OCI-LY3 (cell line): ENCODE measurements at regions not wholly inside any gene's neighbourhood (a gene's known extent, or its start where the extent isn't known, plus 50 kb on each side); places are given as distances from the start of the nearest gene placed in this dataset.

Experiments used
- H2AFZ ChIP-seq: fragments of 200-600, 300-600 bp; shearing (Covaris generic); 2 replicates; pipeline ENCODE4 v1.6.0; 2014; ENCODE audit warnings: antibody characterized with exemption, low read depth, low read length
- H3K27ac ChIP-seq: fragments of 200-600, 300-600 bp; sonication (generic); 2 replicates; pipeline ENCODE4 v1.5.1; 2014; ENCODE audit warnings: mild to moderate bottlenecking, low read length, moderate library complexity, mixed read lengths
- H3K27me3 ChIP-seq: fragments of 200-600, 300-600 bp; sonication (generic); 2 replicates; pipeline ENCODE4 v1.6.1; 2014; ENCODE audit warnings: low read depth, low read length, mixed read lengths
- H3K36me3 ChIP-seq: fragments of 200-600, 300-600 bp; sonication (generic); replicated peaks from 2 replicates; pipeline ENCODE3; 2014; ENCODE audit warnings: low read depth, low read length, mixed read lengths
- H3K4me1 ChIP-seq: fragments of 300-600, 200-600 bp; sonication (generic); 2 replicates; pipeline ENCODE4 v1.6.1; 2014; ENCODE audit warnings: low read length, mixed read lengths
- H3K4me2 ChIP-seq: fragments of 200-600, 300-600 bp; sonication (generic); 2 replicates; pipeline ENCODE4 v1.6.1; 2014; ENCODE audit warnings: low read length, mixed read lengths
- H3K4me3 ChIP-seq: fragments of 300-600, 200-600 bp; sonication (generic); 2 replicates; pipeline ENCODE4 v1.5.1; 2014; ENCODE audit warnings: antibody characterized with exemption, mild to moderate bottlenecking, low read length, moderate library complexity
- H3K79me2 ChIP-seq: fragments of 300-600, 200-600 bp; shearing (Covaris generic); 2 replicates; pipeline ENCODE4 v1.6.1; 2014; ENCODE audit warnings: mild to moderate bottlenecking, low read length, mixed read lengths
- H3K9ac ChIP-seq: fragments of 300-600, 200-600 bp; shearing (Covaris generic); 2 replicates; pipeline ENCODE4 v1.6.0; 2014; ENCODE audit warnings: mild to moderate bottlenecking, low read length, moderate library complexity
- H3K9me3 ChIP-seq: fragments of 200-600, 300-600 bp; shearing (Covaris generic); 2 replicates; pipeline ENCODE4 v1.6.1; 2014; ENCODE audit warnings: low read length, mixed read lengths; ENCODE audit not compliant: insufficient read depth
- H4K20me1 ChIP-seq: fragments of 200-600, 300-600 bp; sonication (generic); 2 replicates; pipeline ENCODE4 v1.6.1; 2016; ENCODE audit warnings: low read length, mixed read lengths; ENCODE audit not compliant: insufficient read depth
- EZH2phosphoT487 ChIP-seq: fragments of 200-600 bp; shearing (Covaris generic); IDR thresholded peaks from 2 replicates; pipeline ENCODE4 v1.6.1; 2018; ENCODE audit warnings: antibody characterized with exemption, mixed run types, low read depth
- TF ChIP-seq, protein P1 (sequence below): fragments of 200-600, 300-600 bp; sonication (generic); IDR thresholded peaks from 2 replicates; pipeline ENCODE4 v1.5.1; 2014; ENCODE audit warnings: antibody characterized with exemption, low read length, low read depth

DNA sequence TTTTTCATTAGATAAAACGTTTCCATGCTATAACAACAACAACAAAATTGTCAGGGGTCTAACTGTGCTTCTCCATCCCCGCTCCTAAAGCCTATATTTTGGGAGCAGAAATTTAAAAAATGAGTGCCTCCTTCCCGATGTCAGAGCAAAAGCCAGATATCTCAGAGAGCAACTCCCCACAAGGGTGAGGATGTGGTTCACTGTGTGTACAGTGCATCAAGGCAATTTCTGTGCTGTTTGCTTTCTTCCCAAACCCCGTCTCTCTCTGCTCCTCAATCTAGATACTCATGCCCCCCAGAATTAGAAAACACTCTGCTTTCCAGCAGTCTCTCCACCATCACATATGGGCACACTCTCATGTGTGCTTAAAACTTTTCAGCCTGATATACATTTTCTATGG lies 76.7 kb upstream of the MBNL1 start:
- H3K4me2 ChIP-seq = peak overlapping the region; percentile 35
- H4K20me1 ChIP-seq = no peaks in the 10 kb centered on the region
- H3K27ac ChIP-seq = 0 out of 2 replicates have a peak overlapping the region, but pooled peaks have one; percentile 2
- H3K27me3 ChIP-seq = no peaks in the 10 kb centered on the region
- H3K4me1 ChIP-seq = peaks cover 53% of the 10 kb centered on the region
- TF ChIP-seq EZH2phosphoT487 = no peak
- TF ChIP-seq, protein P1, sequence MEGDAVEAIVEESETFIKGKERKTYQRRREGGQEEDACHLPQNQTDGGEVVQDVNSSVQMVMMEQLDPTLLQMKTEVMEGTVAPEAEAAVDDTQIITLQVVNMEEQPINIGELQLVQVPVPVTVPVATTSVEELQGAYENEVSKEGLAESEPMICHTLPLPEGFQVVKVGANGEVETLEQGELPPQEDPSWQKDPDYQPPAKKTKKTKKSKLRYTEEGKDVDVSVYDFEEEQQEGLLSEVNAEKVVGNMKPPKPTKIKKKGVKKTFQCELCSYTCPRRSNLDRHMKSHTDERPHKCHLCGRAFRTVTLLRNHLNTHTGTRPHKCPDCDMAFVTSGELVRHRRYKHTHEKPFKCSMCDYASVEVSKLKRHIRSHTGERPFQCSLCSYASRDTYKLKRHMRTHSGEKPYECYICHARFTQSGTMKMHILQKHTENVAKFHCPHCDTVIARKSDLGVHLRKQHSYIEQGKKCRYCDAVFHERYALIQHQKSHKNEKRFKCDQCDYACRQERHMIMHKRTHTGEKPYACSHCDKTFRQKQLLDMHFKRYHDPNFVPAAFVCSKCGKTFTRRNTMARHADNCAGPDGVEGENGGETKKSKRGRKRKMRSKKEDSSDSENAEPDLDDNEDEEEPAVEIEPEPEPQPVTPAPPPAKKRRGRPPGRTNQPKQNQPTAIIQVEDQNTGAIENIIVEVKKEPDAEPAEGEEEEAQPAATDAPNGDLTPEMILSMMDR = no peak
- H3K4me3 ChIP-seq = no peak overlapping the region
- peaks cover 3% of the 10 kb centered on the region; the same call in 1 of the 2 replicates for H3K79me2 ChIP-seq
- H2AFZ ChIP-seq = 0 out of 2 replicates have a peak overlapping the region, but pooled peaks have one; percentile 12
- no peaks in the 10 kb centered on the region for H3K9me3 ChIP-seq
- H3K9ac ChIP-seq = no peak overlapping the region
- H3K36me3 ChIP-seq = no peaks in the 10 kb centered on the region

DNA sequence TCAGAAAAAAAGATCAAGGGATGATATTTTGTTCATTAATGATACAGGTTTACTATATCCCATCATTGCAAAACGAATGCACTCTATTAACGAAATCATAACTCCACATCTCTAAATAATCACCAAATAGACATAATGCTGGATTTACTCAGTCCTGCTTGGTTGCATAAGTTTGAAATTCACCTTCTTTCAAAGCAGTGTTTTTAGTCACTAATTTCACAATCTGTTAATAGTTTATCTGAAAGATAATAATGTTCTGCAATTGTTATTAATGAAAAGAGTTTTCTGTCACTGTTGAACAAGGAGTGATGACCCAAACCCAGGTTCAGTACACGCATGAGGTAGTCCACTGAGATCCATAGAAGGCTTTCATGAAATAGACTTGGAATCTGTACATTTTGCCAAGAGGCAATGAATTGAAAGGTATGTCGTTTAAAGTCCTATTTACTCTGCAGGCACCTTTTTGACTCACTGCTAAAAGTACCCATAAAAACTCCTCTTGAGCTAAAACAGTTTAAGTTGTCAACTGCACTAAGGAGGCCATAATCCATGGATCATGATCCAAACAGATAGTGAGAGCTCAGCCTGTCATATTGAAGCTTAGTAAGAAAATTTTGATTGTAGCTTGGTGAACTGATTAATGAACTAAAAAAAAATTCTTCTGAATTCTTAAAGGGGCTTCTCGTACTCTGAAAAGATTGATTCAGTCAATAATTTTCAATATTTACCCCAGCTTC lies 75.6 kb upstream of the MBNL1 start:
- Histone ChIP-seq H3K4me2 (peak overlapping the region; percentile 90), H4K20me1 (no peaks in the 10 kb centered on the region), H3K36me3 (no peaks in the 10 kb centered on the region), H3K4me3 (peak overlapping the region; percentile 69), H3K9ac (peak overlapping the region; percentile 50), H3K27ac (peak overlapping the region; percentile 94), H3K9me3 (no peaks in the 10 kb centered on the region), H3K4me1 (peaks cover 64% of the 10 kb centered on the region), H2AFZ (no peak overlapping the region), H3K79me2 (peaks cover 3% of the 10 kb centered on the region; the same call in 1 of the 2 replicates), H3K27me3 (no peaks in the 10 kb centered on the region)
- TF ChIP-seq EZH2phosphoT487 = no peak
- TF ChIP-seq, protein P1 = no peak

DNA sequence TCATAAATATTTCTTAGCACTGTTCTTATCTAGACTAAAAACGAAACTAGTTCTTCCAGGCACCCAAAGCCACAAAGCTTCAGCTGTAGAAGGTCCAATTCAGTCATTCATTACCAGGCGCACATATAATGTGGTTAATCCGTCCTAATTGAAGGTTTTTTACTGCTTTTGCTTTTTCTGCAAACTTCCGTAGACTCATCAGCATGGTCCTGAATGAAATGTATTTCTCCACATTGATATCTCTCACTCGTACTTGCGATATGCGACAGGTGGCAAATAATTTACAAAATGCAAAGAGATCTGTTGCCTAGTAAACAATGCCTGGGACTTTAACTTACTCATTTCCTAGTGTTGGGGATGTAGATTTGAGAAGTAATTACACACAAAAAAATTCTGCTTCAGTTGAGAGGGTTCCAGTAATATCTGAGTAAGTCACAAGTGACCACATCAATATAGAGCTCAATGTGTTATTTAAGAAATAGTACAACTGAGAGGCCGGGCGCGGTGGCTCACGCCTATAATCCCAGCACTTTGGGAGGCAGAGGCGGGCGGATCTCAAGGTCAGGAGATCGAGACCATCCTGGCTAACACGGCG lies 75.0 kb upstream of the MBNL1 start:
- Histone ChIP-seq H3K4me1 (peaks cover 70% of the 10 kb centered on the region), H3K4me3 (peak overlapping the region; percentile 69), H3K36me3 (no peaks in the 10 kb centered on the region), H3K9me3 (no peaks in the 10 kb centered on the region), H2AFZ (no peak overlapping the region), H3K79me2 (peaks cover 3% of the 10 kb centered on the region; the same call in 1 of the 2 replicates), H3K27ac (peak overlapping the region; percentile 94), H3K27me3 (no peaks in the 10 kb centered on the region), H3K9ac (peak overlapping the region; percentile 69), H3K4me2 (peak overlapping the region; percentile 90), H4K20me1 (no peaks in the 10 kb centered on the region)
- TF ChIP-seq, protein P1 = no peak
- no peak for TF ChIP-seq EZH2phosphoT487

DNA sequence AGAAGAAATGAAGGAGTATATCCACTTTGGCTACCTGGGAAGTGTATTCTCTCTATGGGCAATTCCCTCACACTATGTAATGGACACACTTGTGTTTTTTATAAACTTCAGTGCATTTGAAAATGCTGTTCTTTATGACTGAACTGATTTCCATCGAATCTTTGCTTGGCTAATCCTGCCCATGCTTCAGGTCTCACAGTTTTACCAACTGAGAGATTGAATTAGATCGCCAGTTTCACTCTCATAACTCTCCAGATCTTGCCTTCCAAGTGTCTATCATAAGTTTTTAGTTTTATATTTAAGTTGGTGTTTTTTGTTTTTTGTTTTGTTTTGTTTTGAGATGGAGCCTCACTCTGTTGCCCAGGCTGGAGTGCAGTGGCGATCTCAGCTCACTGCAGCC lies 73.5 kb upstream of the MBNL1 start:
- H2AFZ ChIP-seq = no peak overlapping the region
- H3K9me3 ChIP-seq = no peaks in the 10 kb centered on the region
- H4K20me1 ChIP-seq = no peaks in the 10 kb centered on the region
- peaks cover 85% of the 10 kb centered on the region for H3K4me1 ChIP-seq
- no peaks in the 10 kb centered on the region for H3K36me3 ChIP-seq
- H3K4me2 ChIP-seq = peak overlapping the region; percentile 90
- no peaks in the 10 kb centered on the region for H3K27me3 ChIP-seq
- H3K79me2 ChIP-seq = peaks cover 14% of the 10 kb centered on the region
- TF ChIP-seq EZH2phosphoT487 = no peak
- TF ChIP-seq, protein P1 = no peak
- no peak overlapping the region for H3K9ac ChIP-seq
- H3K27ac ChIP-seq = peak overlapping the region; percentile 94
- no peak overlapping the region for H3K4me3 ChIP-seq
